GM23248 (cell line): ENCODE measurements at regions not wholly inside any gene's neighbourhood (a gene's known extent, or its start where the extent isn't known, plus 50 kb on each side); places are given as distances from the start of the nearest gene placed in this dataset.

Source experiments
- DNase-seq: peaks from one replicate; pipeline ENCODE4 v3.0.0-alpha.2; 2015
- H2AFZ ChIP-seq: fragments of 200-600 bp; sonication (generic); 2 replicates; pipeline ENCODE4 v1.6.1; 2016; ENCODE audit warnings: antibody characterized with exemption
- H3F3A ChIP-seq: fragments of 200-600 bp; sonication (generic); 2 replicates; pipeline ENCODE4 v1.6.1; 2016; ENCODE audit warnings: mild to moderate bottlenecking, antibody characterized with exemption, mixed run types; ENCODE audit not compliant: insufficient read depth
- H3K27ac ChIP-seq: fragments of 200-600 bp; sonication (generic); 2 replicates; pipeline ENCODE4 v1.5.1; 2016; ENCODE audit warnings: mild to moderate bottlenecking
- H3K27me3 ChIP-seq: fragments of 200-600 bp; sonication (generic); replicated peaks from 2 replicates; pipeline ENCODE4 v1.6.1; 2016; ENCODE audit warnings: mild to moderate bottlenecking; ENCODE audit not compliant: insufficient read depth
- H3K36me3 ChIP-seq: fragments of 200-600 bp; sonication (generic); 2 replicates; pipeline ENCODE4 v1.6.1; 2016; ENCODE audit warnings: low read depth, mild to moderate bottlenecking
- H3K4me1 ChIP-seq: fragments of 200-600 bp; sonication (generic); 2 replicates; pipeline ENCODE4 v1.6.1; 2016; ENCODE audit warnings: mild to moderate bottlenecking; ENCODE audit not compliant: insufficient read depth
- H3K4me2 ChIP-seq: fragments of 200-600 bp; sonication (generic); one replicate; pipeline ENCODE4 v1.6.1; 2016; ENCODE audit warnings: mild to moderate bottlenecking; ENCODE audit not compliant: unreplicated experiment
- H3K4me3 ChIP-seq: fragments of 200-600 bp; sonication (generic); 2 replicates; pipeline ENCODE4 v1.5.1; 2016; ENCODE audit warnings: mild to moderate bottlenecking
- H3K79me2 ChIP-seq: fragments of 200-600 bp; sonication (generic); 2 replicates; pipeline ENCODE4 v1.6.1; 2016; ENCODE audit warnings: mild to moderate bottlenecking; ENCODE audit not compliant: insufficient read depth
- H3K9ac ChIP-seq: fragments of 200-600 bp; sonication (generic); 2 replicates; pipeline ENCODE4 v1.6.1; 2016; ENCODE audit warnings: mild to moderate bottlenecking
- H3K9me2 ChIP-seq: fragments of 200-600 bp; sonication (generic); 2 replicates; pipeline ENCODE4 v1.6.1; 2016; ENCODE audit warnings: mixed run types, mild to moderate bottlenecking, moderate library complexity; ENCODE audit not compliant: insufficient read depth
- H3K9me3 ChIP-seq: fragments of 200-600 bp; sonication (generic); one replicate; pipeline ENCODE4 v1.6.1; 2017; ENCODE audit warnings: low read depth
- H4K20me1 ChIP-seq: fragments of 200-600 bp; sonication (generic); 2 replicates; pipeline ENCODE4 v1.6.0; 2016; ENCODE audit not compliant: insufficient read depth
- EZH2 ChIP-seq: fragments of 200-600 bp; sonication (generic); IDR thresholded peaks from 2 replicates; pipeline ENCODE4 v1.6.1; 2018; ENCODE audit warnings: antibody characterized with exemption, mild to moderate bottlenecking; ENCODE audit not compliant: insufficient read depth, poor library complexity, severe bottlenecking
- EZH2phosphoT487 ChIP-seq: fragments of 200-600 bp; sonication (generic); IDR thresholded peaks from 2 replicates; pipeline ENCODE4 v1.6.1; 2018; ENCODE audit warnings: antibody characterized with exemption, moderate library complexity, mild to moderate bottlenecking, low read depth; ENCODE audit not compliant: insufficient read depth
- WGBS, 2 experiments: methylation state at CpG; one replicate each; pipeline ENCODE4 v1.1.6; 2015 to 2017; ENCODE audit warnings: low lambda C conversion rate in 2 of 2, low coverage in 1 of 2; ENCODE audit errors: missing lambda C conversion rate in 2 of 2; 5-methylcytosine and 5-hydroxymethylcytosine counted together
- in situ Hi-C: fragments of 300-500 bp; cut with MboI; formaldehyde crosslinking; loops from 2 replicates; pipeline ENCODE4 v1.15.0; 2020

GRCh38 chr12:53803194-53803593, 51.4 kb upstream of the CISTR start:
- Histone ChIP-seq H3F3A (no peaks in the 10 kb centered on the region), H4K20me1 (no peaks in the 10 kb centered on the region), H3K27ac (no peak overlapping the region), H3K27me3 (peaks cover 43% of the 10 kb centered on the region), H3K9me2 (no peaks in the 10 kb centered on the region), H3K9me3 (no peaks in the 10 kb centered on the region), H3K79me2 (no peaks in the 10 kb centered on the region), H3K4me1 (no peaks in the 10 kb centered on the region), H3K9ac (no peak overlapping the region), H3K4me2 (no peak overlapping the region), H2AFZ (no peak overlapping the region), H3K36me3 (no peaks in the 10 kb centered on the region), H3K4me3 (no peak overlapping the region)
- WGBS, 2 experiments = 2 to 3% methylated on average over 3 of the region's 3 CpGs
- in situ Hi-C loops = no loop called here
- TF ChIP-seq EZH2 (no peak), EZH2phosphoT487 (no peak)
- no peak for DNase-seq

GRCh38 chr12:53803703-53804102, 51.9 kb upstream of the CISTR start:
- Histone ChIP-seq H3K27ac (no peak overlapping the region), H3K4me2 (no peak overlapping the region), H3K79me2 (no peaks in the 10 kb centered on the region), H3K9me2 (no peaks in the 10 kb centered on the region), H3K9me3 (no peaks in the 10 kb centered on the region), H3K4me3 (no peak overlapping the region), H2AFZ (no peak overlapping the region), H3K27me3 (peaks cover 40% of the 10 kb centered on the region), H3K9ac (no peak overlapping the region), H4K20me1 (no peaks in the 10 kb centered on the region), H3K36me3 (no peaks in the 10 kb centered on the region), H3F3A (no peaks in the 10 kb centered on the region), H3K4me1 (no peaks in the 10 kb centered on the region)
- DNase-seq = no peak
- in situ Hi-C loops = no loop called here
- WGBS, 2 experiments = 64 to 70% methylated on average over 4 of the region's 4 CpGs
- TF ChIP-seq EZH2phosphoT487 = no peak
- no peak for TF ChIP-seq EZH2

- H4K20me1 ChIP-seq = no peaks in the 10 kb centered on the region
- in situ Hi-C loops = no loop called here
- no peak for DNase-seq
These were observed 52.6 kb upstream of the CISTR start for GRCh38 chr12:53804429-53804828.

DNA sequence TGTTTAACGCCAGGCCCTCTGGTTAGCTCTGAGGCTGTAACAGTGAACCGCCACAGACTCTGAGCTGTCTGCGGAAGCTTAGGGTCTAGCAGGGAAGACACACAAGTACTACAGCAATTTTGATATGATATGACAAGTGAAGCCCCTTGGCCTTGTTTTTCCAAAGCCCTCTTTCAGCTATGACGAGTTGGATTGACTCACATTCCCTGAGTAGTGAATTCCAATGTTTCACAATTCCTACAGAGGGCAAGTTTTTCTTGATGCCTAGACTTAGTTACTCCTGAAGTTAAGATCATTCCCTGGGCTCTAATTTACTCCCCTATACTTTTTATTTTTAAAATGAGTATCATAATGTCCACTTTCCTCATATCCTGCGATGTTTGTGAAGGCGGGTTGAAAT, 53.3 kb upstream of the CISTR start:
- TF ChIP-seq EZH2 = no peak
- no peak for TF ChIP-seq EZH2phosphoT487
- Histone ChIP-seq H3K27me3 (peaks cover 37% of the 10 kb centered on the region), H3K27ac (no peak overlapping the region), H2AFZ (no peak overlapping the region), H3F3A (no peaks in the 10 kb centered on the region), H3K9ac (no peak overlapping the region), H3K9me3 (no peaks in the 10 kb centered on the region), H3K4me3 (no peak overlapping the region), H3K4me1 (no peaks in the 10 kb centered on the region), H3K4me2 (no peak overlapping the region), H3K79me2 (no peaks in the 10 kb centered on the region), H4K20me1 (no peaks in the 10 kb centered on the region), H3K36me3 (no peaks in the 10 kb centered on the region), H3K9me2 (no peaks in the 10 kb centered on the region)
- no peak for DNase-seq
- WGBS, 2 experiments = 87 to 91% methylated on average over 6 of the region's 6 CpGs
- in situ Hi-C loops = no loop called here

More at GRCh38 chr12:53804429-53804828, 52.6 kb upstream of the CISTR start:
- WGBS, 2 experiments = 87 to 92% methylated on average over 2 of the region's 2 CpGs
- Histone ChIP-seq H3K9me3 (no peaks in the 10 kb centered on the region), H3K79me2 (no peaks in the 10 kb centered on the region), H3K27me3 (peaks cover 35% of the 10 kb centered on the region), H3K4me2 (no peak overlapping the region), H3K9ac (no peak overlapping the region), H3K9me2 (no peaks in the 10 kb centered on the region), H3K27ac (no peak overlapping the region), H3F3A (no peaks in the 10 kb centered on the region), H2AFZ (no peak overlapping the region), H3K4me1 (no peaks in the 10 kb centered on the region), H3K4me3 (no peak overlapping the region), H3K36me3 (no peaks in the 10 kb centered on the region)
- no peak for TF ChIP-seq EZH2phosphoT487
- no peak for TF ChIP-seq EZH2

DNA sequence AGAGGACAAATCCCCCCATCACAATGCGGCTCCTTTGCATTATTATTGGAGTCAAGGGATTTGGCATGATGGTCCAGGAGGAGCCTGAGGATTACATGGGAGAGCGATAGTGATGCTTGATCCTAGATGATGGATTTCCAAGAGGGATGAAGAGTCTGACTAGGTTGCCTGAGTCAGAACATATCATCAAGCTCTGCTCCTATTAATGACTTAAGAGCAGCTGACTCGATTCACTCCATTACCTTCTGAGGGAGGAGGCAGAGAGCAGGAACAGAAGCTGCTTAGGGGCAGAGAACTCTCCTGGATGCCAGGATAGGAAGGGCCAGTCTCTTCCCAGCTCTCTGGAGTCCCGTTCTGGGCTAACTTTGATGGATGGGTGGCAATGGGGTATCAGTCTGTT, 54.0 kb upstream of the CISTR start:
- H3K9me2 ChIP-seq = no peaks in the 10 kb centered on the region
- no peak overlapping the region for H3K4me3 ChIP-seq
- H3K9me3 ChIP-seq = no peaks in the 10 kb centered on the region
- DNase-seq = peak; percentile 9
- peaks cover 38% of the 10 kb centered on the region for H3K27me3 ChIP-seq
- H4K20me1 ChIP-seq = no peaks in the 10 kb centered on the region
- H3K4me1 ChIP-seq = no peaks in the 10 kb centered on the region
- H2AFZ ChIP-seq = no peak overlapping the region
- WGBS, 2 experiments = 62 to 63% methylated on average over 4 of the region's 4 CpGs
- no peak overlapping the region for H3K9ac ChIP-seq
- no peaks in the 10 kb centered on the region for H3K36me3 ChIP-seq
- TF ChIP-seq EZH2phosphoT487 (no peak), EZH2 (no peak)
- no peak overlapping the region for H3K4me2 ChIP-seq
- no peaks in the 10 kb centered on the region for H3F3A ChIP-seq
- in situ Hi-C loops = no loop called here
- no peak overlapping the region for H3K27ac ChIP-seq
- H3K79me2 ChIP-seq = no peaks in the 10 kb centered on the region
